ENCODE measurements at regions not wholly inside any gene's neighbourhood (a gene's known extent, or its start where the extent isn't known, plus 50 kb on each side); places are given as distances from the start of the nearest gene placed in this dataset.
A peak's percentile ranks its signal among the peaks of the same experiment; 100 is the strongest.

- TF ChIP-seq, protein P1, sequence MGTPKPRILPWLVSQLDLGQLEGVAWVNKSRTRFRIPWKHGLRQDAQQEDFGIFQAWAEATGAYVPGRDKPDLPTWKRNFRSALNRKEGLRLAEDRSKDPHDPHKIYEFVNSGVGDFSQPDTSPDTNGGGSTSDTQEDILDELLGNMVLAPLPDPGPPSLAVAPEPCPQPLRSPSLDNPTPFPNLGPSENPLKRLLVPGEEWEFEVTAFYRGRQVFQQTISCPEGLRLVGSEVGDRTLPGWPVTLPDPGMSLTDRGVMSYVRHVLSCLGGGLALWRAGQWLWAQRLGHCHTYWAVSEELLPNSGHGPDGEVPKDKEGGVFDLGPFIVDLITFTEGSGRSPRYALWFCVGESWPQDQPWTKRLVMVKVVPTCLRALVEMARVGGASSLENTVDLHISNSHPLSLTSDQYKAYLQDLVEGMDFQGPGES (IDR thresholded peaks at IDR 0.05) = no peak
- TF ChIP-seq BCLAF1 (IDR thresholded peaks at IDR 0.05) = no peak
- TF ChIP-seq, protein P2, sequence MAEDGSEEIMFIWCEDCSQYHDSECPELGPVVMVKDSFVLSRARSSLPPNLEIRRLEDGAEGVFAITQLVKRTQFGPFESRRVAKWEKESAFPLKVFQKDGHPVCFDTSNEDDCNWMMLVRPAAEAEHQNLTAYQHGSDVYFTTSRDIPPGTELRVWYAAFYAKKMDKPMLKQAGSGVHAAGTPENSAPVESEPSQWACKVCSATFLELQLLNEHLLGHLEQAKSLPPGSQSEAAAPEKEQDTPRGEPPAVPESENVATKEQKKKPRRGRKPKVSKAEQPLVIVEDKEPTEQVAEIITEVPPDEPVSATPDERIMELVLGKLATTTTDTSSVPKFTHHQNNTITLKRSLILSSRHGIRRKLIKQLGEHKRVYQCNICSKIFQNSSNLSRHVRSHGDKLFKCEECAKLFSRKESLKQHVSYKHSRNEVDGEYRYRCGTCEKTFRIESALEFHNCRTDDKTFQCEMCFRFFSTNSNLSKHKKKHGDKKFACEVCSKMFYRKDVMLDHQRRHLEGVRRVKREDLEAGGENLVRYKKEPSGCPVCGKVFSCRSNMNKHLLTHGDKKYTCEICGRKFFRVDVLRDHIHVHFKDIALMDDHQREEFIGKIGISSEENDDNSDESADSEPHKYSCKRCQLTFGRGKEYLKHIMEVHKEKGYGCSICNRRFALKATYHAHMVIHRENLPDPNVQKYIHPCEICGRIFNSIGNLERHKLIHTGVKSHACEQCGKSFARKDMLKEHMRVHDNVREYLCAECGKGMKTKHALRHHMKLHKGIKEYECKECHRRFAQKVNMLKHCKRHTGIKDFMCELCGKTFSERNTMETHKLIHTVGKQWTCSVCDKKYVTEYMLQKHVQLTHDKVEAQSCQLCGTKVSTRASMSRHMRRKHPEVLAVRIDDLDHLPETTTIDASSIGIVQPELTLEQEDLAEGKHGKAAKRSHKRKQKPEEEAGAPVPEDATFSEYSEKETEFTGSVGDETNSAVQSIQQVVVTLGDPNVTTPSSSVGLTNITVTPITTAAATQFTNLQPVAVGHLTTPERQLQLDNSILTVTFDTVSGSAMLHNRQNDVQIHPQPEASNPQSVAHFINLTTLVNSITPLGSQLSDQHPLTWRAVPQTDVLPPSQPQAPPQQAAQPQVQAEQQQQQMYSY (CRISPR knock-in tag; IDR thresholded peaks at IDR 0.05) = no peak
- TF ChIP-seq, protein P3, sequence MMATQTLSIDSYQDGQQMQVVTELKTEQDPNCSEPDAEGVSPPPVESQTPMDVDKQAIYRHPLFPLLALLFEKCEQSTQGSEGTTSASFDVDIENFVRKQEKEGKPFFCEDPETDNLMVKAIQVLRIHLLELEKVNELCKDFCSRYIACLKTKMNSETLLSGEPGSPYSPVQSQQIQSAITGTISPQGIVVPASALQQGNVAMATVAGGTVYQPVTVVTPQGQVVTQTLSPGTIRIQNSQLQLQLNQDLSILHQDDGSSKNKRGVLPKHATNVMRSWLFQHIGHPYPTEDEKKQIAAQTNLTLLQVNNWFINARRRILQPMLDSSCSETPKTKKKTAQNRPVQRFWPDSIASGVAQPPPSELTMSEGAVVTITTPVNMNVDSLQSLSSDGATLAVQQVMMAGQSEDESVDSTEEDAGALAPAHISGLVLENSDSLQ (IDR thresholded peaks at IDR 0.05) = peak; percentile 54; the same call in 1 of the 2 replicates
- peak; percentile 61 for TF ChIP-seq EED (IDR thresholded peaks at IDR 0.05; ENCODE audit: low read depth)
- TF ChIP-seq ATF7 (IDR thresholded peaks at IDR 0.05; ENCODE audit: low read depth) = peak; percentile 64
- no peak for TF ChIP-seq IRF5 (IDR thresholded peaks at IDR 0.05; ENCODE audit: borderline replicate concordance)
- TF ChIP-seq BHLHE40 (IDR thresholded peaks at IDR 0.05; ENCODE audit: borderline replicate concordance in 1 of 2, low read depth in 2 of 2, low read length in 1 of 2) = peak in 1 of 2 experiments; percentile 39; a peak in 2 of 4 replicates
- TF ChIP-seq TCF7 (IDR thresholded peaks at IDR 0.05; ENCODE audit: borderline replicate concordance) = no peak
- no peak for TF ChIP-seq SRF (IDR thresholded peaks at IDR 0.05; ENCODE audit: low read depth in 2 of 2, low read length in 2 of 2)
- TF ChIP-seq, protein P4, sequence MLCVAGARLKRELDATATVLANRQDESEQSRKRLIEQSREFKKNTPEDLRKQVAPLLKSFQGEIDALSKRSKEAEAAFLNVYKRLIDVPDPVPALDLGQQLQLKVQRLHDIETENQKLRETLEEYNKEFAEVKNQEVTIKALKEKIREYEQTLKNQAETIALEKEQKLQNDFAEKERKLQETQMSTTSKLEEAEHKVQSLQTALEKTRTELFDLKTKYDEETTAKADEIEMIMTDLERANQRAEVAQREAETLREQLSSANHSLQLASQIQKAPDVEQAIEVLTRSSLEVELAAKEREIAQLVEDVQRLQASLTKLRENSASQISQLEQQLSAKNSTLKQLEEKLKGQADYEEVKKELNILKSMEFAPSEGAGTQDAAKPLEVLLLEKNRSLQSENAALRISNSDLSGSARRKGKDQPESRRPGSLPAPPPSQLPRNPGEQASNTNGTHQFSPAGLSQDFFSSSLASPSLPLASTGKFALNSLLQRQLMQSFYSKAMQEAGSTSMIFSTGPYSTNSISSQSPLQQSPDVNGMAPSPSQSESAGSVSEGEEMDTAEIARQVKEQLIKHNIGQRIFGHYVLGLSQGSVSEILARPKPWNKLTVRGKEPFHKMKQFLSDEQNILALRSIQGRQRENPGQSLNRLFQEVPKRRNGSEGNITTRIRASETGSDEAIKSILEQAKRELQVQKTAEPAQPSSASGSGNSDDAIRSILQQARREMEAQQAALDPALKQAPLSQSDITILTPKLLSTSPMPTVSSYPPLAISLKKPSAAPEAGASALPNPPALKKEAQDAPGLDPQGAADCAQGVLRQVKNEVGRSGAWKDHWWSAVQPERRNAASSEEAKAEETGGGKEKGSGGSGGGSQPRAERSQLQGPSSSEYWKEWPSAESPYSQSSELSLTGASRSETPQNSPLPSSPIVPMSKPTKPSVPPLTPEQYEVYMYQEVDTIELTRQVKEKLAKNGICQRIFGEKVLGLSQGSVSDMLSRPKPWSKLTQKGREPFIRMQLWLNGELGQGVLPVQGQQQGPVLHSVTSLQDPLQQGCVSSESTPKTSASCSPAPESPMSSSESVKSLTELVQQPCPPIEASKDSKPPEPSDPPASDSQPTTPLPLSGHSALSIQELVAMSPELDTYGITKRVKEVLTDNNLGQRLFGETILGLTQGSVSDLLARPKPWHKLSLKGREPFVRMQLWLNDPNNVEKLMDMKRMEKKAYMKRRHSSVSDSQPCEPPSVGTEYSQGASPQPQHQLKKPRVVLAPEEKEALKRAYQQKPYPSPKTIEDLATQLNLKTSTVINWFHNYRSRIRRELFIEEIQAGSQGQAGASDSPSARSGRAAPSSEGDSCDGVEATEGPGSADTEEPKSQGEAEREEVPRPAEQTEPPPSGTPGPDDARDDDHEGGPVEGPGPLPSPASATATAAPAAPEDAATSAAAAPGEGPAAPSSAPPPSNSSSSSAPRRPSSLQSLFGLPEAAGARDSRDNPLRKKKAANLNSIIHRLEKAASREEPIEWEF (IDR thresholded peaks at IDR 0.05; ENCODE audit: insufficient replicate concordance, low read depth, low read length) = no peak
- TF ChIP-seq LARP7 (IDR thresholded peaks at IDR 0.05) = 0 out of 2 replicates have a peak, but pooled peaks have one; percentile 24
These were observed 76.6 kb upstream of the TBCA start (continued) for GRCh38 chr5:77852514-77853352.
